ENCODE measurements at regions not wholly inside any gene's neighbourhood (a gene's known extent, or its start where the extent isn't known, plus 50 kb on each side); places are given as distances from the start of the nearest gene placed in this dataset.
"Not testable (repeated sequence)": the region's sequence is repeated elsewhere in the genome, so short reads cannot be mapped to it uniquely, and the experiment has no call there.

- no peak for DNase-seq
Observed at GRCh38 chr5:159588941-159589340, 258.7 kb upstream of the IL12B start.

- DNase-seq: no peak
Observed at GRCh38 chr5:159593518-159594073, 263.3 kb upstream of the IL12B start.

- not testable (repeated sequence) for DNase-seq
Observed at GRCh38 chr5:159595561-159595960, 265.3 kb upstream of the IL12B start.

- no peak for DNase-seq
Observed at GRCh38 chr5:159601216-159601615, 270.9 kb upstream of the IL12B start.

- DNase-seq: no peak
Observed at GRCh38 chr5:159602434-159602833, 272.1 kb upstream of the IL12B start.

GRCh38 chr5:159605585-159605984, 275.3 kb upstream of the IL12B start:
- DNase-seq: peak in 1 of 3 donors; percentile 15

GRCh38 chr5:159609359-159609758, 279.1 kb upstream of the IL12B start:
- no peak for DNase-seq

GRCh38 chr5:159610966-159611579, 280.8 kb upstream of the IL12B start:
- DNase-seq: no peak

- DNase-seq: no peak
Observed at GRCh38 chr5:159616952-159617351, 286.7 kb upstream of the IL12B start.

- DNase-seq: no peak
Observed at GRCh38 chr5:159619826-159620225, 289.5 kb upstream of the IL12B start.

GRCh38 chr5:159620853-159621540, 290.7 kb upstream of the IL12B start:
- DNase-seq: peak in 1 of 3 donors; percentile 11

GRCh38 chr5:159628703-159629102, 287.6 kb upstream of the ADRA1B start:
- DNase-seq: no peak

GRCh38 chr5:159629158-159629557, 287.1 kb upstream of the ADRA1B start:
- no peak for DNase-seq

GRCh38 chr5:159630545-159630944, 285.7 kb upstream of the ADRA1B start:
- DNase-seq: no peak

GRCh38 chr5:159631001-159631400, 285.3 kb upstream of the ADRA1B start:
- no peak for DNase-seq

GRCh38 chr5:159632866-159633265, 283.4 kb upstream of the ADRA1B start:
- peak in 1 of 3 donors; percentile 22 for DNase-seq

- DNase-seq: no peak
Observed at GRCh38 chr5:159638481-159638880, 277.8 kb upstream of the ADRA1B start.

GRCh38 chr5:159638954-159639559, 277.2 kb upstream of the ADRA1B start:
- DNase-seq: no peak

GRCh38 chr5:159639590-159639989, 276.7 kb upstream of the ADRA1B start:
- DNase-seq: no peak

GRCh38 chr5:159640446-159640845, 275.8 kb upstream of the ADRA1B start:
- no peak for DNase-seq

GRCh38 chr5:159640921-159641320, 275.4 kb upstream of the ADRA1B start:
- DNase-seq: no peak

GRCh38 chr5:159641371-159642039, 274.8 kb upstream of the ADRA1B start:
- DNase-seq: no peak

Data from muscle of back (tissue), 3 donors.